ENCODE measurements at regions not wholly inside any gene's neighbourhood (a gene's known extent, or its start where the extent isn't known, plus 50 kb on each side); places are given as distances from the start of the nearest gene placed in this dataset.

DNA sequence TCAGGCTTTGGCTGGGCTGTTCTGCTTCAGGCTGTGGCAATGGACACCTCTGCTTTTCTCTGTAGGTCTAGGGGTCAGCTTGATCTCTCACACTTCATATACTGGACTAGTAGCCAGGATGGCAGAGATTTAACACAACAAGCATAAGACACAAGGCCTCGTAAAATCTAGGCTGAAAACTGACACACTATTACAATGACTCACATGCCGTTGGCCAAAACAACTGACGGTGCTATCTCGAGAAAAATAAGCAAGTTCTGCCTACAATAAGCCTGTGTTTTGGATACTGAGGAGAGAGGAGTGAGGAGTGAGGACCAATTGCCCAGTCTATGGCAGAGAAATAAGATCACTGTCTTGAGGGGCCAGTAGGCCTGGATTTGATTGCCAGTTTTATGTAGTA, 840.7 kb upstream of the ADAMTS5 start:
- no peaks in the 10 kb centered on the region for H3K27me3 ChIP-seq (ENCODE audit: control insufficient read depth in 1 of 2, insufficient read depth in 2 of 2, low read length in 1 of 2)
- ATAC-seq (ENCODE audit: low FRiP score), result no peak
- no peaks in the 10 kb centered on the region for H3K4me1 ChIP-seq (ENCODE audit: control insufficient read depth in 1 of 2, insufficient read depth in 2 of 2, low read length in 2 of 2)
- no peak overlapping the region for H3K4me3 ChIP-seq (ENCODE audit: low read length in 2 of 2)
- WGBS, 2 donors, result 86 to 96% methylated on average over 4 of the region's 4 CpGs
- DNase-seq, result no peak
- H3K9me3 ChIP-seq (ENCODE audit: control insufficient read depth, low read length), result no peaks in the 10 kb centered on the region
- H3K36me3 ChIP-seq (ENCODE audit: control insufficient read depth in 1 of 2, insufficient read depth in 2 of 2, low read length in 1 of 2), result no peaks in the 10 kb centered on the region
- no peak overlapping the region for H3K27ac ChIP-seq (ENCODE audit: low read depth in 1 of 2, low read length in 2 of 2)
- intact Hi-C loops (cut with DNase I), result no loop called here

DNA sequence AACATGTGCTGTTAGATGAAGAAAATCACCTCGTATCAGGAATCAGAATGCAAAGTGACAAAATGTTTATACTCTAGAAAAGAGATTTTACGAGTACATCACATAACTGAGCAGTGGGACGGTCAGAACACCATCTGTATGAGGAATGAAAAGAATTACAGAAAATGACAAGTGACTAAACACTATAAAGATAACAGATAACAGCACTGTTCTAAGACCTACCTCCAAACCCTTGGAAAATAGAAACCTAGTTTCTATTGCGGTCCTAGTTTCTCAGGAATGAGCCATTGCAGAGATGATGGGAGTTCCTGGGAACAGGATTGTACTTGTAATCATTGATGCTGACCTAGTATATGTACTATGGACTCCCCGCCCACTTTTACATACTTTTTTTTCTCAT, 839.4 kb upstream of the ADAMTS5 start:
- intact Hi-C loops (cut with DNase I), result no loop called here
- no peak for ATAC-seq (ENCODE audit: low FRiP score)
- Histone ChIP-seq H3K4me3 (ENCODE audit: low read length in 2 of 2) (no peak overlapping the region), H3K27me3 (ENCODE audit: control insufficient read depth in 1 of 2, insufficient read depth in 2 of 2, low read length in 1 of 2) (no peaks in the 10 kb centered on the region), H3K9me3 (ENCODE audit: control insufficient read depth, low read length) (no peaks in the 10 kb centered on the region), H3K4me1 (ENCODE audit: control insufficient read depth in 1 of 2, insufficient read depth in 2 of 2, low read length in 2 of 2) (no peaks in the 10 kb centered on the region), H3K36me3 (ENCODE audit: control insufficient read depth in 1 of 2, insufficient read depth in 2 of 2, low read length in 1 of 2) (no peaks in the 10 kb centered on the region), H3K27ac (ENCODE audit: low read depth in 1 of 2, low read length in 2 of 2) (no peak overlapping the region)
- WGBS, 2 donors, result 82 to 87% methylated on average over 5 of the region's 5 CpGs
- no peak for DNase-seq

DNA sequence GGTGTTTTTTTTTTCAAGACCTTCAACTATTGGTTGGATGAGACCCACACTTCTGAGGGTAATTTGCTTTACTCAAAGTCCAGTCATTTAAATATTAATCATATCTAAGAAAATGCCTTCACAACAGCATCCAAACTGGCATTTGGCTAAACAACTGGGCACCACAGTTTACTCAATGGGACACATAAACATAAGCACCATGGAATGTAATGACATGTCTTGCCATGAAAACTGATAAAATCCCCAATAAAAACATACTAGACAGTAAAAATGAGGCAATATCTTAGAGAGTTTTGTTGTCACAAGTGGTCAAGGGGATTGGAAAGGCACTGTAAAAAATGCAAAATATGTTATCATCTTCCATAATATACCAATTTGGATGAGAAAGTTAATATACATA, 838.8 kb upstream of the ADAMTS5 start:
- no peak overlapping the region for H3K27ac ChIP-seq (ENCODE audit: low read depth in 1 of 2, low read length in 2 of 2)
- no peaks in the 10 kb centered on the region for H3K9me3 ChIP-seq (ENCODE audit: control insufficient read depth, low read length)
- no peaks in the 10 kb centered on the region for H3K36me3 ChIP-seq (ENCODE audit: control insufficient read depth in 1 of 2, insufficient read depth in 2 of 2, low read length in 1 of 2)

GRCh38 chr21:27804515-27804914, 837.6 kb upstream of the ADAMTS5 start:
- H3K4me1 ChIP-seq (ENCODE audit: control insufficient read depth in 1 of 2, insufficient read depth in 2 of 2, low read length in 2 of 2), result no peaks in the 10 kb centered on the region
- no peaks in the 10 kb centered on the region for H3K36me3 ChIP-seq (ENCODE audit: control insufficient read depth in 1 of 2, insufficient read depth in 2 of 2, low read length in 1 of 2)
- H3K27me3 ChIP-seq (ENCODE audit: control insufficient read depth in 1 of 2, insufficient read depth in 2 of 2, low read length in 1 of 2), result no peaks in the 10 kb centered on the region
- intact Hi-C loops (cut with DNase I), result no loop called here
- WGBS, 2 donors, result 6 to 8% methylated on average over 2 of the region's 2 CpGs
- ATAC-seq (ENCODE audit: low FRiP score) (no peak), DNase-seq (no peak)
- no peak overlapping the region for H3K27ac ChIP-seq (ENCODE audit: low read depth in 1 of 2, low read length in 2 of 2)
- no peak overlapping the region for H3K4me3 ChIP-seq (ENCODE audit: low read length in 2 of 2)
- H3K9me3 ChIP-seq (ENCODE audit: control insufficient read depth, low read length), result no peaks in the 10 kb centered on the region

More for the DNA sequence above, 838.8 kb upstream of the ADAMTS5 start:
- intact Hi-C loops (cut with DNase I), result no loop called here
- Histone ChIP-seq H3K27me3 (ENCODE audit: control insufficient read depth in 1 of 2, insufficient read depth in 2 of 2, low read length in 1 of 2) (no peaks in the 10 kb centered on the region), H3K4me1 (ENCODE audit: control insufficient read depth in 1 of 2, insufficient read depth in 2 of 2, low read length in 2 of 2) (no peaks in the 10 kb centered on the region), H3K4me3 (ENCODE audit: low read length in 2 of 2) (no peak overlapping the region)
- ATAC-seq (ENCODE audit: low FRiP score) (no peak), DNase-seq (no peak)

DNA sequence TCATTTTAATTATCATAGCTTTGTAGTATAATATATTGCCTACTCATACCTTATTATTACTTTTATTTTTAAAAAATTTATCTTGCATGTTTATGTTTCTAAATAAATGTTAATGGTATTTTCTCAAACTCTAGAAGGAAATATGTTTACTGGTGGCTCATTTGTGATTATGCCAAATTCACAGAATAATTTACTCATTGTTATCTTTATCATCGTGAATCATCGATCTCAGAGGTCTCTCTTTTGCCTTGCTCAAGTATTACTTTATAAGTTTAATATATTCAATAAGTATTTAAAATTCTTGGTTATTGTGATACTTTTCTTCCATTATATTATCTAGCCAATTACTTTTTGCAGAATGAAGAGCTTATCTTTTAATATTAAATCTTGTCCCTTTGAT, 836.7 kb upstream of the ADAMTS5 start:
- Histone ChIP-seq H3K27ac (ENCODE audit: low read depth in 1 of 2, low read length in 2 of 2) (no peak overlapping the region), H3K4me1 (ENCODE audit: control insufficient read depth in 1 of 2, insufficient read depth in 2 of 2, low read length in 2 of 2) (no peaks in the 10 kb centered on the region), H3K4me3 (ENCODE audit: low read length in 2 of 2) (no peak overlapping the region), H3K36me3 (ENCODE audit: control insufficient read depth in 1 of 2, insufficient read depth in 2 of 2, low read length in 1 of 2) (no peaks in the 10 kb centered on the region), H3K27me3 (ENCODE audit: control insufficient read depth in 1 of 2, insufficient read depth in 2 of 2, low read length in 1 of 2) (no peaks in the 10 kb centered on the region), H3K9me3 (ENCODE audit: control insufficient read depth, low read length) (no peaks in the 10 kb centered on the region)
- intact Hi-C loops (cut with DNase I), result no loop called here
- no peak for ATAC-seq (ENCODE audit: low FRiP score)
- no peak for DNase-seq
- 91 to 95% methylated on average over 2 of the region's 2 CpGs for WGBS, 2 donors

DNA sequence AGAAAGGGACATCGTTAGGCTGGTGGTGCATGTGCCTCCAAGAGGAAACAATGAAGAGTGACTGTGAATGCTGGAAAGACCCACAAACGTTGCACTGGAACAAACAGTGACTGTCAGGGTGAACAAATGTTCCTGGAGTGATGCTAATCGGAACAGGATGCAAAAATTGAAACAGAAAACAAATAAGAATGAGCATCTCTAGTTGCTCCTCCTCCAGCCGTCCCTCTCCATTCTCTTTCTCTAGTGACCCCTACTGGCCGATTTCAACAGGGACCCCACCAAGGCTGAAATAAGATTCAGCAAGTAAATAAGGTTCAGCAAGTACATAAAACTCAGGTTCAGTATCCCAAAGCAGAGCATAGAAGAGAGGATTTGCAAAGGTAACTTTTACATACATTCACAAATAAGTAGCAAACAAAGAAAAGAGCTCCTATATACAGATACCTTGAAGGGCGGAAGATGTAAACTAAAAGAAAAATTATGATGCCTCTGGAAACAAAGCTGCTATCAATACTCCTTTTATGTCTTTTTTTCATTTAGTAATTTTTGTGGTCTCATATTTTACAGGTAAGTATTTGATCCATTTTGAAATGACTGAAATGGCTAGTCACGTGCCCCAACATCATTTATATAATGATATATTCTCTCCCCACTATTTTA, 836.1 kb upstream of the ADAMTS5 start:
- Histone ChIP-seq H3K36me3 (ENCODE audit: control insufficient read depth in 1 of 2, insufficient read depth in 2 of 2, low read length in 1 of 2) (no peaks in the 10 kb centered on the region), H3K27ac (ENCODE audit: low read depth in 1 of 2, low read length in 2 of 2) (no peak overlapping the region), H3K4me1 (ENCODE audit: control insufficient read depth in 1 of 2, insufficient read depth in 2 of 2, low read length in 2 of 2) (no peaks in the 10 kb centered on the region), H3K4me3 (ENCODE audit: low read length in 2 of 2) (no peak overlapping the region), H3K9me3 (ENCODE audit: control insufficient read depth, low read length) (no peaks in the 10 kb centered on the region), H3K27me3 (ENCODE audit: control insufficient read depth in 1 of 2, insufficient read depth in 2 of 2, low read length in 1 of 2) (no peaks in the 10 kb centered on the region)
- no peak for DNase-seq
- WGBS, 2 donors, result 60 to 62% methylated on average over 7 of the region's 7 CpGs
- intact Hi-C loops (cut with DNase I), result no loop called here
- ATAC-seq (ENCODE audit: low FRiP score), result no peak

GRCh38 chr21:27799861-27800260, 833.0 kb upstream of the ADAMTS5 start:
- no peaks in the 10 kb centered on the region for H3K4me1 ChIP-seq (ENCODE audit: control insufficient read depth in 1 of 2, insufficient read depth in 2 of 2, low read length in 2 of 2)
- H3K9me3 ChIP-seq (ENCODE audit: control insufficient read depth, low read length), result no peaks in the 10 kb centered on the region
- H3K36me3 ChIP-seq (ENCODE audit: control insufficient read depth in 1 of 2, insufficient read depth in 2 of 2, low read length in 1 of 2), result no peaks in the 10 kb centered on the region
- 74 to 78% methylated on average over 8 of the region's 8 CpGs for WGBS, 2 donors
- H3K27ac ChIP-seq (ENCODE audit: low read depth in 1 of 2, low read length in 2 of 2), result no peak overlapping the region
- H3K27me3 ChIP-seq (ENCODE audit: control insufficient read depth in 1 of 2, insufficient read depth in 2 of 2, low read length in 1 of 2), result no peaks in the 10 kb centered on the region
- no peak for ATAC-seq (ENCODE audit: low FRiP score)
- intact Hi-C loops (cut with DNase I), result no loop called here
- no peak overlapping the region for H3K4me3 ChIP-seq (ENCODE audit: low read length in 2 of 2)
- DNase-seq, result no peak

DNA sequence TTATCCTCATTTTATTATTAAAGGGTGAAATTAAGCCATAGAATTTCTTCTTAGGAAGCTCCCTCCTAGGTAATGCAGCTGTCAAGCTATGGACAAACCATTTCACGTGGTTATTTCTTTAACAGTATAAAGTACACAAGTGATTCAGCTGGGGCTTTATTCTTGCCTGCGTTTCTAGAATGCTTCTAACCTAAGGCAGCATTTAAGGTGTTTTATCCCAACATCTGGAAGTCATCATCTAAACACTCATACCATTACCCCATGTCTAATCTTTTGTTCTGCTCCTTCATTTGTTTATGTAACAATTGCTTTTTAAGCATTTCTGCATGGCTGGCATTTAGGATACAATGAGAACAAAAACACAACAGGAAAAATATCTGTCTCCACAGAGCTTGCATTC, 829.2 kb upstream of the ADAMTS5 start:
- ATAC-seq (ENCODE audit: low FRiP score) (no peak), DNase-seq (no peak)
- intact Hi-C loops (cut with DNase I), result no loop called here
- WGBS, 2 donors, result 19 to 25% methylated on average over 2 of the region's 2 CpGs
- H3K9me3 ChIP-seq (ENCODE audit: control insufficient read depth, low read length), result no peaks in the 10 kb centered on the region
- no peaks in the 10 kb centered on the region for H3K36me3 ChIP-seq (ENCODE audit: control insufficient read depth in 1 of 2, insufficient read depth in 2 of 2, low read length in 1 of 2)
- no peaks in the 10 kb centered on the region for H3K27me3 ChIP-seq (ENCODE audit: control insufficient read depth in 1 of 2, insufficient read depth in 2 of 2, low read length in 1 of 2)
- no peak overlapping the region for H3K27ac ChIP-seq (ENCODE audit: low read depth in 1 of 2, low read length in 2 of 2)
- no peak overlapping the region for H3K4me3 ChIP-seq (ENCODE audit: low read length in 2 of 2)
- no peaks in the 10 kb centered on the region for H3K4me1 ChIP-seq (ENCODE audit: control insufficient read depth in 1 of 2, insufficient read depth in 2 of 2, low read length in 2 of 2)

DNA sequence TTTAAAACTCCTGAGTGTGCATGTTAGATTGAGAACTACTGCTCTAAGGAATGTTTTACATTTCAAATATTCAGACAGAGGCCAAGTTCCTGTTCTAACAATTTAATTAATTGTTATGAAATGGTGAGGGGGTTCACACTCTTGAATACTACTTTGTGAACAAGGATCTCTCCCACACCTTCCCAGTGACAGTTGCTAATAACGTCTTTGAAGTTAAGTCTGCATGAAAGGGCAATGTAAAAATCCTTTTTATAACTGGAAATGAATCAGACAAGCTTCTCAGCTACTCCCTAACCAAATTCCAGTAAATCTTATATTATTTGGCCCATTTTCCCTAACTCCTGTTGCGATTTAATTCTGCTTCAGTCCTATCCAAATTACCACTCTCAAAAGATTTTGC, 828.5 kb upstream of the ADAMTS5 start:
- H3K9me3 ChIP-seq (ENCODE audit: control insufficient read depth, low read length), result no peaks in the 10 kb centered on the region
- no peaks in the 10 kb centered on the region for H3K27me3 ChIP-seq (ENCODE audit: control insufficient read depth in 1 of 2, insufficient read depth in 2 of 2, low read length in 1 of 2)
- 69 to 78% methylated on average over 2 of the region's 2 CpGs for WGBS, 2 donors
- no peak overlapping the region for H3K27ac ChIP-seq (ENCODE audit: low read depth in 1 of 2, low read length in 2 of 2)
- no peaks in the 10 kb centered on the region for H3K4me1 ChIP-seq (ENCODE audit: control insufficient read depth in 1 of 2, insufficient read depth in 2 of 2, low read length in 2 of 2)
- intact Hi-C loops (cut with DNase I), result no loop called here
- H3K4me3 ChIP-seq (ENCODE audit: low read length in 2 of 2), result no peak overlapping the region
- ATAC-seq (ENCODE audit: low FRiP score) (no peak), DNase-seq (no peak)
- H3K36me3 ChIP-seq (ENCODE audit: control insufficient read depth in 1 of 2, insufficient read depth in 2 of 2, low read length in 1 of 2), result no peaks in the 10 kb centered on the region
